Keratinocyte (primary cell): ENCODE measurements at regions not wholly inside any gene's neighbourhood (a gene's known extent, or its start where the extent isn't known, plus 50 kb on each side); places are given as distances from the start of the nearest gene placed in this dataset.

Experiments
- DNase-seq: peaks from one replicate; pipeline ENCODE4 v3.0.0-alpha.2; 2011; ENCODE audit warnings: low read depth, missing footprints, low spot score
- FAIRE-seq: peaks from 2 replicates; lab custom pipeline; 2011; peaks lifted over from hg19 to GRCh38; lab: Jason Lieb, UNC
- H2AFZ ChIP-seq: 2 replicates; pipeline ENCODE4 v1.6.0; 2012; ENCODE audit warnings: low read length, control low read depth, inconsistent platforms; ENCODE audit not compliant: control insufficient read depth
- H3K27ac ChIP-seq: 2 replicates; pipeline ENCODE4 v1.5.1; 2011; ENCODE audit warnings: low read length; ENCODE audit not compliant: control insufficient read depth, insufficient read depth
- H3K27me3 ChIP-seq: 3 replicates; pipeline ENCODE4 v1.6.0; 2011; ENCODE audit warnings: low read length; ENCODE audit not compliant: control insufficient read depth, insufficient read depth; ENCODE audit errors: extremely low read depth
- H3K36me3 ChIP-seq, 2 experiments: 2 replicates in 1 of 2; 3 replicates in 1 of 2; pipeline ENCODE4 v1.5.1; 2011; ENCODE audit warnings: low read length in 2 of 2, mild to moderate bottlenecking in 1 of 2; ENCODE audit not compliant: control insufficient read depth in 2 of 2, insufficient read depth in 2 of 2; ENCODE audit errors: extremely low read depth in 1 of 2
- H3K4me1 ChIP-seq: 3 replicates; pipeline ENCODE4 v1.5.1; 2011; ENCODE audit warnings: low read length; ENCODE audit not compliant: control insufficient read depth, insufficient read depth; ENCODE audit errors: extremely low read depth
- H3K4me2 ChIP-seq: 3 replicates; pipeline ENCODE4 v1.6.0; 2011; ENCODE audit warnings: low read depth, low read length; ENCODE audit not compliant: control insufficient read depth, insufficient read depth; ENCODE audit errors: extremely low read depth
- H3K4me3 ChIP-seq, 3 experiments: fragments of 200-600 bp in 1 of 3; sonication (generic) in 1 of 3; 2 replicates in 2 of 3; 3 replicates in 1 of 3; pipeline ENCODE4 v1.5.1; 2011 to 2016; ENCODE audit warnings: low read length in 3 of 3, mild to moderate bottlenecking in 3 of 3, control low read depth in 2 of 3, inconsistent platforms in 1 of 3, low read depth in 1 of 3, mixed read lengths in 1 of 3, mixed run types in 1 of 3, moderate library complexity in 1 of 3; ENCODE audit not compliant: control insufficient read depth in 2 of 3, insufficient read depth in 2 of 3; ENCODE audit errors: extremely low read depth in 1 of 3
- H3K79me2 ChIP-seq: 2 replicates; pipeline ENCODE4 v1.6.0; 2012; ENCODE audit warnings: low read length; ENCODE audit not compliant: control insufficient read depth, insufficient read depth
- H3K9ac ChIP-seq: 3 replicates; pipeline ENCODE4 v1.6.0; 2011; ENCODE audit warnings: low read length; ENCODE audit not compliant: control insufficient read depth, insufficient read depth; ENCODE audit errors: extremely low read depth
- H3K9me1 ChIP-seq: 3 replicates; pipeline ENCODE4 v1.6.0; 2011; ENCODE audit warnings: low read length; ENCODE audit not compliant: control insufficient read depth, insufficient read depth; ENCODE audit errors: extremely low read depth
- H3K9me3 ChIP-seq: 2 replicates; pipeline ENCODE4 v1.5.1; 2012; ENCODE audit warnings: low read depth, low read length; ENCODE audit not compliant: control insufficient read depth
- H4K20me1 ChIP-seq: 3 replicates; pipeline ENCODE4 v1.6.0; 2011; ENCODE audit warnings: low read length; ENCODE audit not compliant: control insufficient read depth, insufficient read depth; ENCODE audit errors: extremely low read depth
- CTCF ChIP-seq, 3 experiments: IDR thresholded peaks in 1 of 3; conservative IDR thresholded peaks in 1 of 3; optimal IDR thresholded peaks in 1 of 3; 2 replicates in 2 of 3; 3 replicates in 1 of 3; pipeline versions ENCODE3 to v1.5.1; 2011; ENCODE audit warnings: low read length in 3 of 3, mild to moderate bottlenecking in 3 of 3, moderate library complexity in 2 of 3, control low read depth in 1 of 3, inconsistent platforms in 1 of 3; ENCODE audit not compliant: insufficient read depth in 2 of 3; ENCODE audit errors: extremely low read depth in 1 of 3
- EZH2 ChIP-seq: IDR thresholded peaks from one replicate; pipeline ENCODE4 v1.6.1; 2012; ENCODE audit warnings: inconsistent platforms, mild to moderate bottlenecking, low read length, moderate library complexity
- dilution Hi-C: fragments of 300-500 bp; cut with MboI; formaldehyde crosslinking; loops from one replicate; pipeline ENCODE4 v1.7.0; 2020; ENCODE audit warnings: low sequenced_read_pairs; ENCODE audit not compliant: extremely low pct_ligation_motif_present

DNA sequence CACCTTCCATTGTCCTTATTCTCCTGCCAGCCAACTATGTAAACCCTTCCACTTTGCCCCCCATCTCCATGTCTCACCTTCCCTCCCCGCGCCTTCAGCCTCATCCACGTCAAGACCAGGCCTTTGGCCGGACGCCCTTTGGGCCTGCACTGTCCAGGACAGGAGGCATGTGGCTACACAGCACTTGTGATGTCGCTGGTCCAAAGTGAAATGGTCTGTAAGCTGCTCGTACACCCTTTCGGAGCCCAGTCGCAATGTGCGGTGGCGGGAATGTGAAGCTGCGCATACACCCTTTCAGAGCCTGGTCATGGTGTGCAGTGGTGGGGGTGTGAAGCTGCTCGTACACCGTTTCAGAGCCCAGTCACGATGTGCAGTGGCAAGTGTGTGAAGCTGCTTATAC is 247.9 kb upstream of the RGS6 start:
- Histone ChIP-seq H3K4me3 (no peak overlapping the region), H2AFZ (no peak overlapping the region), H3K9me3 (no peaks in the 10 kb centered on the region), H4K20me1 (no peaks in the 10 kb centered on the region), H3K4me2 (no peak overlapping the region), H3K36me3 (peaks cover 0 to 13% of the 10 kb centered on the region in 2 experiments), H3K9ac (no peak overlapping the region), H3K4me1 (no peaks in the 10 kb centered on the region), H3K27me3 (no peaks in the 10 kb centered on the region), H3K79me2 (no peaks in the 10 kb centered on the region), H3K9me1 (no peaks in the 10 kb centered on the region), H3K27ac (no peak overlapping the region)
- dilution Hi-C loops = no loop called here
- FAIRE-seq = no peak
- TF ChIP-seq EZH2 = no peak
- TF ChIP-seq CTCF (optimal IDR thresholded peaks at IDR 0.05 in 1 of 3, IDR thresholded peaks at IDR 0.05 in 1 of 3, conservative IDR thresholded peaks at IDR 0.05 in 1 of 3; ENCODE audit: extremely low read depth in 1 of 3, insufficient read depth in 2 of 3, low read length in 3 of 3) = no peak
- DNase-seq = no peak

DNA sequence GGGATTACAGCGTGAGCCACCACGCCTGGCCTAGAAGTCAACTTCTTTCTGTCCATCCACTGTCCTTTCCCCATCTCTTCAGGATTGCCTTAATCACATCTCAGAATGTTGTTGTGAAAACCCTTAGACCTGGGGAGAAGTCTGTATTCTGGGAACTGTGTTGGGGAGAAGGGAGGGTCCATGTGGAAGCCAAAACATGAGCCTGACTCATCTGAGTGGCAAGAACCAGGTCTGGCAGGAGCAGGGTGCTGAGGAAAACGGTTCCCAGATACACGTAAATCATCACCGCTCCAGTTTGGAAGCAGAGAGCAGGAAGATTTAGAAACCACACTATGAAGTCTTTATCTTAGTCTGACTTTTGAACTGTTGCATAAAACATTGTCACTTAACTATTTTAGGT is 245.6 kb upstream of the RGS6 start:
- Histone ChIP-seq H3K9me3 (no peaks in the 10 kb centered on the region), H3K4me3 (no peak overlapping the region), H4K20me1 (no peaks in the 10 kb centered on the region), H3K27ac (no peak overlapping the region), H3K79me2 (no peaks in the 10 kb centered on the region), H3K9ac (no peak overlapping the region), H3K36me3 (peaks cover 0 to 17% of the 10 kb centered on the region in 2 experiments), H3K4me1 (no peaks in the 10 kb centered on the region), H2AFZ (no peak overlapping the region), H3K27me3 (no peaks in the 10 kb centered on the region), H3K9me1 (no peaks in the 10 kb centered on the region), H3K4me2 (no peak overlapping the region)
- FAIRE-seq = no peak
- DNase-seq = no peak
- TF ChIP-seq EZH2 (no peak), CTCF (optimal IDR thresholded peaks at IDR 0.05 in 1 of 3, IDR thresholded peaks at IDR 0.05 in 1 of 3, conservative IDR thresholded peaks at IDR 0.05 in 1 of 3; ENCODE audit: extremely low read depth in 1 of 3, insufficient read depth in 2 of 3, low read length in 3 of 3) (no peak)
- dilution Hi-C loops = no loop called here
